Progenitor cell of endocrine pancreas (in vitro differentiated cells): ENCODE measurements at regions not wholly inside any gene's neighbourhood (a gene's known extent, or its start where the extent isn't known, plus 50 kb on each side); places are given as distances from the start of the nearest gene placed in this dataset.

Source experiments
- DNase-seq: peaks from one replicate; pipeline ENCODE4 v3.0.0; 2021; ENCODE audit warnings: low spot score; ENCODE audit not compliant: unreplicated experiment
- H3K27ac Mint-ChIP-seq: 2 replicates; pipeline ENCODE4 v1.8.0; 2021; ENCODE audit warnings: mild to moderate bottlenecking, moderate library complexity, mixed read lengths
- H3K27me3 Mint-ChIP-seq: 2 replicates; pipeline ENCODE4 v1.8.0; 2021; ENCODE audit warnings: mixed read lengths
- H3K36me3 Mint-ChIP-seq: 2 replicates; pipeline ENCODE4 v1.8.0; 2022; ENCODE audit warnings: mixed read lengths; ENCODE audit not compliant: insufficient read depth
- H3K4me1 Mint-ChIP-seq: 2 replicates; pipeline ENCODE4 v1.8.0; 2021; ENCODE audit warnings: low read depth, mixed read lengths
- H3K4me3 Mint-ChIP-seq: 2 replicates; pipeline ENCODE4 v1.8.0; 2021; ENCODE audit warnings: low read depth, mild to moderate bottlenecking, moderate library complexity, mixed read lengths
- H3K9me3 Mint-ChIP-seq: 2 replicates; pipeline ENCODE4 v1.8.0; 2021; ENCODE audit warnings: low read depth, mixed read lengths
- CTCF ChIP-seq: fragments of 200-600 bp; sonication (generic); IDR thresholded peaks from one replicate; pipeline ENCODE4 v1.5.0; 2021; ENCODE audit warnings: antibody characterized with exemption, mild to moderate bottlenecking; ENCODE audit not compliant: unreplicated experiment

GRCh38 chr6:1096967-1097765, 214.7 kb upstream of the FOXQ1 start:
- DNase-seq = no peak
- Mint-ChIP-seq H3K27me3 (peaks cover 30% of the 10 kb centered on the region), H3K4me1 (peaks cover 2% of the 10 kb centered on the region), H3K36me3 (no peaks in the 10 kb centered on the region), H3K9me3 (no peaks in the 10 kb centered on the region), H3K27ac (no peak overlapping the region), H3K4me3 (no peak overlapping the region)
- TF ChIP-seq CTCF = no peak

- no peak for DNase-seq
- H3K9me3 Mint-ChIP-seq = no peaks in the 10 kb centered on the region
- H3K4me1 Mint-ChIP-seq = no peaks in the 10 kb centered on the region
- no peak overlapping the region for H3K4me3 Mint-ChIP-seq
- H3K36me3 Mint-ChIP-seq = no peaks in the 10 kb centered on the region
- H3K27me3 Mint-ChIP-seq = peaks cover 9% of the 10 kb centered on the region
- TF ChIP-seq CTCF = no peak
- H3K27ac Mint-ChIP-seq = no peak overlapping the region
Observed at GRCh38 chr6:1094306-1094705, 217.6 kb upstream of the FOXQ1 start.

GRCh38 chr6:1091900-1092299, 220.0 kb upstream of the FOXQ1 start:
- Mint-ChIP-seq H3K27me3 (peaks cover 5% of the 10 kb centered on the region), H3K4me3 (no peak overlapping the region), H3K9me3 (no peaks in the 10 kb centered on the region), H3K4me1 (peaks cover 7% of the 10 kb centered on the region), H3K36me3 (no peaks in the 10 kb centered on the region), H3K27ac (no peak overlapping the region)
- TF ChIP-seq CTCF = no peak
- DNase-seq = no peak

- peaks cover 10% of the 10 kb centered on the region for H3K4me1 Mint-ChIP-seq
- no peak overlapping the region for H3K4me3 Mint-ChIP-seq
- H3K36me3 Mint-ChIP-seq = no peaks in the 10 kb centered on the region
- H3K27me3 Mint-ChIP-seq = no peaks in the 10 kb centered on the region
- no peak overlapping the region for H3K27ac Mint-ChIP-seq
- no peak for TF ChIP-seq CTCF
- no peak for DNase-seq
- no peaks in the 10 kb centered on the region for H3K9me3 Mint-ChIP-seq
Observed at GRCh38 chr6:1089859-1090258, 222.0 kb upstream of the FOXQ1 start.

GRCh38 chr6:1088492-1089001, 223.4 kb upstream of the FOXQ1 start:
- no peak for DNase-seq
- TF ChIP-seq CTCF = no peak
- H3K27me3 Mint-ChIP-seq = no peaks in the 10 kb centered on the region
- no peak overlapping the region for H3K27ac Mint-ChIP-seq
- no peaks in the 10 kb centered on the region for H3K36me3 Mint-ChIP-seq
- no peaks in the 10 kb centered on the region for H3K9me3 Mint-ChIP-seq
- H3K4me1 Mint-ChIP-seq = peaks cover 10% of the 10 kb centered on the region
- H3K4me3 Mint-ChIP-seq = no peak overlapping the region
